ENCODE measurements at regions not wholly inside any gene's neighbourhood (a gene's known extent, or its start where the extent isn't known, plus 50 kb on each side); places are given as distances from the start of the nearest gene placed in this dataset.
A peak's percentile ranks its signal among the peaks of the same experiment; 100 is the strongest.

DNA sequence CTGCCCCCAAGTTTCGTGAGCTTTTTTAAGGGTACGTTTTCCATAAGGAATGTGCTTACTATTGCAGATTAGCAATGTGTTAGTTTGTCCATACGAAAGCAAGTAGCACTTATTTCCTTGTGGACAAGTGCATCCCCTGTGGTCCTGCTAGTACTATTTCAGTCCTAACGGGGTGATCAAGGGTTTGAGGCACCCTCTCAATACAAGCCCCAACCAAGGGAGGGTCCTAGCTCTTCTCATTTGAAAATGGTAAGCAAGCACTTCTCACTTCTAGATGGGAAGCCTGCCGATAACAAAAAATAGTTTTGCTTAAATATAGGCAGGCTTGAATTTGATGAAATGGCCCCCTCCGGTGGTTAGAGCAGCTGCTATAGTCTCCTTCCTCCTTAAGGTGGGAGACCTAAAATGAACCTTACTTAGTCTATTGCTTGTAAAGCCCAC is 64.0 kb upstream of the HMCN1 start:
- in situ Hi-C loops (cut with MboI; ENCODE audit: low sequenced_read_pairs, unreplicated experiment): loop anchor here (10.0 kb wide), 1 partner anchor 355 kb away; the partner anchor contains the start of gene IVNS1ABP
- DNase-seq (ENCODE audit: low spot score): no peak
- TF ChIP-seq CTCF (IDR thresholded peaks at IDR 0.05; ENCODE audit: borderline replicate concordance, control extremely low read depth, extremely low read depth, insufficient read depth, missing control alignments): peak; percentile 13

DNA sequence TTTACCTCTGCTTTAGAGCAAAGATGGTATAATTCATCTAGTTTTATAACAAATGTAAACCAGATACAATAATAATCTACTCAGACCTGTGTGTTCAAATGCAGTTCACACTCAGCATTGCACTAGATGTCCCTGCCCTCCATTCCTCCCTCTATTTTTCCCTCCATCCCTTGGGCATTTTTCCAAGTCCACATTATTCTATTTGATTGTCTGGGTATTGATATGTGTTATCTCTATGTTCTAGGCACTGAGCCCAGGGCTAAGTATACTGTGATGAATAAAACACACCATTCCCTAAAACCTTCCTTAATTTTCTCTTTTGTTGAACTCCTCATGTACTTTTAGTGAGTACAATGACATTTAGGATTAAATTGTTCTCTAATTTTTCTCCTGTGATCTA is 66.2 kb upstream of the HMCN1 start:
- in situ Hi-C loops (cut with MboI; ENCODE audit: low sequenced_read_pairs, unreplicated experiment): no loop called here
- no peak for TF ChIP-seq CTCF (IDR thresholded peaks at IDR 0.05; ENCODE audit: borderline replicate concordance, control extremely low read depth, extremely low read depth, insufficient read depth, missing control alignments)
- no peak for DNase-seq (ENCODE audit: low spot score)

- in situ Hi-C loops (cut with MboI; ENCODE audit: low sequenced_read_pairs, unreplicated experiment): no loop called here
Observed at GRCh38 chr1:185666582-185666981, 67.6 kb upstream of the HMCN1 start.

GRCh38 chr1:185663771-185664296 is 70.4 kb upstream of the HMCN1 start:
- in situ Hi-C loops (cut with MboI; ENCODE audit: low sequenced_read_pairs, unreplicated experiment): no loop called here

More at GRCh38 chr1:185666582-185666981, 67.6 kb upstream of the HMCN1 start:
- no peak for TF ChIP-seq CTCF (IDR thresholded peaks at IDR 0.05; ENCODE audit: borderline replicate concordance, control extremely low read depth, extremely low read depth, insufficient read depth, missing control alignments)
- DNase-seq (ENCODE audit: low spot score): no peak

DNA sequence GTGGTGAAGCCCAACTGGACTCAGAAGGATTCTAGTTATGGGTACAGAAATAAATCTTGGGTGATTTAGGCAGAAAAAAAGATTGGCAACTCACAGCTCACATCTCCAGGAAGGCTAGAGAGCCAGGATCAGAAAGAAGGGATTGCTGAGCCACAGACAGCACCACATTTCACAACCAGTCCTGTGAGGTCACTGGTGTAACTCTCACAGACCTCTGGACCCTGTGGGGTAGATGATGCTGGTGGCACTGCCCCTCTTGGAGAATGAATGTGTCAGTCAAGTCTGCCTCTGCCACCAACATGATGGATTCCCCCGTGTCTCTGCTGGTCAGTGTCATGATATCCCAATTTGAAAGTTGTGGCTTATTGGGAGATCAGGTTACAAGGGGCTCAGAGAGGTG is 70.9 kb upstream of the HMCN1 start:
- no peak for TF ChIP-seq CTCF (IDR thresholded peaks at IDR 0.05; ENCODE audit: borderline replicate concordance, control extremely low read depth, extremely low read depth, insufficient read depth, missing control alignments)
- DNase-seq (ENCODE audit: low spot score): no peak
- in situ Hi-C loops (cut with MboI; ENCODE audit: low sequenced_read_pairs, unreplicated experiment): no loop called here

More at GRCh38 chr1:185663771-185664296, 70.4 kb upstream of the HMCN1 start:
- TF ChIP-seq CTCF (IDR thresholded peaks at IDR 0.05; ENCODE audit: borderline replicate concordance, control extremely low read depth, extremely low read depth, insufficient read depth, missing control alignments): no peak
- DNase-seq (ENCODE audit: low spot score): no peak

DNA sequence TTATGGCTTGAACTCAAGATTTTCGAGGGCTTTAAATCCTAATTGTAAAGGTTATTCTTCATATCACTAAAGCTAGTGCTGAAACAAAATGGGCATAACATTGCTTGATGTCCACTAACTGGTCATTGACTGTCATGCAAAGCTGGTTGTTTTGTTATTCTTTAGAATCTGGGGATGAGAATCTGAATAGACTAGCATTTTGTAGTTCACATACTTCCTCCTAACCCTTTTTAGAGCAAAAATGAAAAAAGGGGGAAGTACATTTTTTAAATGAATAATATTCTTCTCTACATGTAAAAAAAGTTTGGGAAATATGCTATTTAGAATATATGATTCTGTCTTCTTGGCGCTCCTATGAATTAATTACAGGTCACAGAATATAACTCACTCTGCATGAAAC is 72.2 kb upstream of the HMCN1 start:
- TF ChIP-seq CTCF (IDR thresholded peaks at IDR 0.05; ENCODE audit: borderline replicate concordance, control extremely low read depth, extremely low read depth, insufficient read depth, missing control alignments): no peak
- no peak for DNase-seq (ENCODE audit: low spot score)
- in situ Hi-C loops (cut with MboI; ENCODE audit: low sequenced_read_pairs, unreplicated experiment): no loop called here
